PFSK-1 (cell line): ENCODE measurements at regions not wholly inside any gene's neighbourhood (a gene's known extent, or its start where the extent isn't known, plus 50 kb on each side); places are given as distances from the start of the nearest gene placed in this dataset.

Experiments used
- SIN3A ChIP-seq: IDR thresholded peaks from 2 replicates; pipeline ENCODE4 v1.6.1; 2012; ENCODE audit warnings: mild to moderate bottlenecking, low read length, moderate library complexity, borderline replicate concordance; ENCODE audit not compliant: insufficient read depth
- TAF1 ChIP-seq: IDR thresholded peaks from 2 replicates; pipeline ENCODE4 v1.6.1; 2012; ENCODE audit warnings: low read length, control low read depth, borderline replicate concordance; ENCODE audit not compliant: insufficient read depth

GRCh38 chr5:164362835-164363234 is 857.4 kb downstream of the MAT2B start:
- TF ChIP-seq TAF1, result no peak
- no peak for TF ChIP-seq SIN3A
